ENCODE measurements at regions not wholly inside any gene's neighbourhood (a gene's known extent, or its start where the extent isn't known, plus 50 kb on each side); places are given as distances from the start of the nearest gene placed in this dataset.
"Not testable (repeated sequence)": the region's sequence is repeated elsewhere in the genome, so short reads cannot be mapped to it uniquely, and the experiment has no call there.

DNA sequence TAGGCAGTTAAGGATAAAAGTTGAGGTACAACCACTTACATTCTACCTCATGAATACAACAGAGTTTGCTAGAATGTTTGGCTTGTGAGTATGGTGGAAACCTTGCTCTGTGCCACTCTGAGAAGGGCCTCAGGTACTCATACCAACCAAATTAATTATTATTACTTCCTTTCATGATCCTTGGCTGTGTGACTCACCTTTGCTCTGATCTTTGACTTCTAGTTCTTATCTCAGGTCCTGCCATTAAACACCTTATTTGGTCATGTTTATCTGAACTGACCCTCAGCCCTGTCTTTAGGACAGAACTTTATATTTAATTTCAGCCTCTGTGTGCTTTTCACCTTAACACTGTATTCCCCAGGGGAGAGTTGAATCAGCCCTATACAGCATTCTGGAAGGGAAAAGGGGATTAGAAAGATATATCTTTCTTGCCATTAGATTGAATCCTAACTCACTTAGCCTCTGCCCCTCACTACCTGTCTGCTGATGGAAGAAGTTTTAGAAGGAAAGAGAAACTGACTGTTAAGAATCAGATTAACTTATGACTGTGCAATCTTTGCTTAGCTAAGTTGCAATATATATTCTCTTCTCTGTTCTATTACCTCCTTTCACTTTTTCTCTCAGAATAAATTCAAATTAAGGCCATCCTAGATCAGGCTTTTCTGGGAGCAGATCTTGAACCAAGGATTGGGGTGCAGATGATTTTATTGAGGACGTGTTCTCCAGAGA lies 260.4 kb upstream of the DPYD start:
- no peak for DNase-seq

- DNase-seq, result no peak
These were observed 258.4 kb upstream of the DPYD start for GRCh38 chr1:98179151-98179773.

GRCh38 chr1:98177751-98178150 lies 256.9 kb upstream of the DPYD start:
- DNase-seq, result no peak

DNA sequence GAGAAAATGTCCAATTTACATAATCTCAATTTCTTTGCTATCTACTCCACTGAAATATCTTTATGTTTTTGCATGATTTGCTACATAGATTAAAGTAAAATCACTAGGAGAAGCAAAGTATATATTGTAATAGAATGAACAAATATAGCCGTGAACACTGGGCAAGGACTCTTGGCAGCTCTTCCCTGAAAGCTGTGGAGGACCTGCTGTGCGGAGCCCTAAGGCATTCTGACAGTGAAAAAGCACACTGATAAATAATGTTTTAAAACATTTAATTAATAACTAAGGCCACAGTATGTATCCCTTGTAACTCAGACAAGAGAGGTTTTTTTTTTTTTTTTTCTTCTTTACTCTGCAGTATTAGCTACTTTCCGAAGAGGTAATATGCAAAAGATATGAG lies 256.1 kb upstream of the DPYD start:
- no peak for DNase-seq

- no peak for DNase-seq
These were observed 255.6 kb upstream of the DPYD start for GRCh38 chr1:98176414-98176813.

GRCh38 chr1:98172578-98172977 lies 251.7 kb upstream of the DPYD start:
- DNase-seq, result no peak

DNA sequence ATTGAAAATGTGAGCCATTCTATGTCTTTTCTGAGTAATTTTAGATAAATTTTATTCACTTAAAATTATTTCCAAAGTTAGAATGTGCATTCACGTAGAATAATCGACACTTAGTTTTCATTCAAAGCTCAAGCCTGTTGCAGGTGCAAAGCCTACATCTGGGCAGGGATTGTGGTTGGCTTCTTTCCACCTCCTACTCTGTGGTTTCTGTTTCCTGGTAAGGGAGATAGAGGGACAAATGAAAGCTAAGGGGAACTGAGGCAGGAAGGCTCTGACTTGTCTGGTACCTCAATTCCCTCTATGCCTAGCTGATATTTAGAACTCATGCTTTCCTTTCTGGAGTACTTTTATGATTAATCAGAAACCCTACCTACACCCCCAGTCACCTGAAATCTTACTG lies 251.2 kb upstream of the DPYD start:
- DNase-seq, result no peak

DNA sequence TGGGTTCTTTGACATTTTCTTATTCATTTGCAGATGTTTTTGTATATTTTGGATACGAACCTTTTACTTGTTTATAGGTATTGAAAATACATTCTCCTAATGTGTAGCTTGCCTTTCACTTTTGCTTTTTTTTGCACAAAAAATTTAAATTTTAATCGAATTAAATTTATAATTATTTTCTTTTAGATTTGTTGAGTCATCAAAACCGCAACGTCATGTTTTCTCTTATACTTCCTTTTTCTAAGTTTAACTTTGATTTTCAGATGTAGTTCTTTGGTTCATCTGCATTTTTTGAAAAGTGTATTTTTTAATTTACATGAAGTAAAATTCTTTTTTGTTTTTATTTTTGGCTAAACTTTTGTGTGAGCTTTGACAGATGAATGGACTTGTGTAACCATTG lies 243.7 kb upstream of the DPYD start:
- no peak for DNase-seq

DNA sequence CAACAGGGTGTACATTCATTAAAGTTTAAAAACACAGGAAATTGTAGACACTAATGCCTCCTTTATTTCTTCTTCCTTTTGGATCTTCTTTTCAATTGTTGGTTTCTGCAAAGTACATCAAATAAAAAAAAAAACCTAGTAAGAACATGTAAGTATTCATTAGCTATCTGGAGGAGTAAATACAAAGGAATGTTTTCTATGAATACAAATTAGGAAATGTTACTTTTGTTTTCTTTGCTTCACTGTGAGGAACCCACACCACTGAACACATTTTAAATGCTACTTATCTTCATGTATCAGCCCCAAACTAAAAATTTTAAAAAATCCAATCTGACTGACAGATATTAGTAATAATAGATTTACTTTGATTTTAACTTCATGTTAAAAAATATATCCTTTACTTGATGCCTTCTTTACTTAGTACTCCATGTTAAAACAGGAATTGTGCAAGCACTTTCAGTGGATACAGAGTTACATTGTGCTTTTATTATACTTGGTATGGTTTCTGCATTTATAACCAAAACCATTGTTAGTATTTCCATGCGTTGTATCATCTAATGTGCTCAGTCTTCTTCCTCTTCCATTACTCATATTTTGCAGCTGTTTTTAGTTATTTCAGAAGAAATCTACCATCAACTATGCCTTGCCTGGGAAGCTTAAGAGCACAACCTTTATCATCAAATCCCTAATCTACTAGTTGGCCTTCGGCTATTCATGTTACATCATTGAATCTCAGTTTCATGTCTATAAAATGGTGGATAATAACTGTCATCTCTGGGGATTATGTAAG lies 236.9 kb upstream of the DPYD start:
- no peak for DNase-seq

DNA sequence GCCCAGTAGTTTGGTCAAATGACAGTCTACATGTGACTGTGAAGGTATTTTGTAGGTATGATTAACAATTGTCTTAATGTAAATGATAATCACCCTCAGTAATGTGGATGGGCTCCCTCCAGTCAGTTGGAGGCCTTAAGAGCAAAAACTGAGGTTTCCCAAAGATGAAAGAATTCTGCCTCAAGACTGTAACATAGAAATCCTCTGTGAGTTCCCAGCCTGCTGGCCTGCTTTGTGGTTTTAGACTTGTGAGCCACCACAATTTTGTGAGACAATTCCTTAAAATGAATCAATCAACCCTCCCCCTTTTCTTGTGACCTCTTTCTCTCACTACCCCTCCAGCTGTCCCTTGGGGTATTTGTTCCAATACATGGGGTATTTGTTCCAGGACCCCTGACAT lies 226.4 kb upstream of the DPYD start:
- no peak for DNase-seq

DNA sequence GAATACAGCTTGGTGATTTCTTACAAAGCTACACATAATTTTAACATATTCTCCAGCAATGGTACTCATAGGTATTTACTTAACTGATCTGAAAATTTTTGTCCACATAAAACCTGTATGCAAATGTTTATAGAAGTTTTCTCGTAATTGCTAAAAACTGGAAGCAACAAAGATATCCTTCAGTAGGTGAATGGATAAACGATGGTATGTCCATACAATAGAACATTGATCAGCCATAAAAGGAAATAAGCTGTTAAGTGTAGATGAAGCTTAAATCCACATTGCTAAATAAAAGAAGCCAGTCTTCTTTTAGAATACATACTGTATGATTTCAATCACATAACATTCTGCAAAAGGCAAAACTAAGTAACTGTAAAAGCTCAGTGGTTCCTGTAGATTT lies 224.8 kb upstream of the DPYD start:
- DNase-seq, result no peak

DNA sequence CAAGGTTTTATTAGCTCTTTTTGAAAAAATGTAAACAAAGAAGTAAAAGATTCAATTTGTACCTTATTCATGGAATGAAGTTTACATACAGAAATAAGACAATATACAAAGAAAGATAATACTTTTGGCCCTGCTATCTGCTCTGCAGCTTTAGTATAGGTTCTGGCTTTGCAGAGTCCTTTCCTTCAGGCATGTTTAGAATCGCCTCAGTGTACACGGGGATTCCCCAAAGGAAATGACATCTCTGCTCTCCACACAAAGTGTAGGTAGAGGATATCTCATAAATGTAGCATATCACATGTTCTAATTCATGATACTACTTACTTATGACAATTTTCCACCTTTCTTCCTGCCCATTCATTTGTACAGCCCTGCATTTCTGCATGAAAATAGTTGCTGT lies 222.6 kb upstream of the DPYD start:
- DNase-seq, result no peak

- no peak for DNase-seq
These were observed 212.3 kb upstream of the DPYD start for GRCh38 chr1:98133131-98133530.

GRCh38 chr1:98130408-98130807 lies 209.6 kb upstream of the DPYD start:
- DNase-seq, result no peak

DNA sequence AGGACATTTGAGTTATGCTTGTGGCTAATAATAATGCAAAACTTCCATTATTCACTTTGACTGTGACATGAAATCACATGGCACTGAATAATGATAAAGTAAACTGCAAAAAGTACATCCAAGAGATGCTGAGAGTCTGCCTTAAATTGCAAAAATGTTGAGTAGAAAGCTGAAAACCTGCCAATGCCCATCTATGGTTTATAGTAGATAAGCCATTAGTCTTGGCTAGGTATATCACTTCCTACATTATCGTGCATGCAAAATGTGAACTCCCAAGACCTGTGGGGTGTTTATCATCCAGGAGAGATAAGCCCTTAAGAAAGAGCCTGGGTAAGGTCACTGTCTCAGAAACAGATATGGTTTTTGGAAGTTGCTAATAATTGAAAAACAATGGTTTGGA lies 208.7 kb upstream of the DPYD start:
- DNase-seq, result no peak

- no peak for DNase-seq
These were observed 205.9 kb upstream of the DPYD start for GRCh38 chr1:98126740-98127139.

DNA sequence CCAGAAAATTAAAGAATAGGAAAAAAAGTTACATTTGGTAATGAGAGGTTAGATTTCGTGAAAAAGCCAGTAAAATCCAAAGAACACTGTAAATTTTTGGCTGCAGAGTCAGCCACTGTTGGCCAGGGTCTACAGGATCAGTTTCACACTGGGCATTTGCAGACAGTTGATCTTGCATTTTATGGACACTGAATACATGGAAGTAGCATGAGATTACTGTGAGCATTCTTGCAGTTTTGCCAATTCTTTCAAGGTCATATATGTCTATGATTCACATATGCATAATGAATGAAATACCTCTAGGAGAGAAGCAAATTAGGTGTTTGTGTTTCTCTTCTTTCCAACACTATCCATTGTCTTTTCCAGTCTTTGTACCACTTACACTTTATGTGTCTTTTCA lies 200.8 kb upstream of the DPYD start:
- no peak for DNase-seq

GRCh38 chr1:98119796-98120195 lies 199.0 kb upstream of the DPYD start:
- DNase-seq, result no peak

GRCh38 chr1:98113811-98114210 lies 193.0 kb upstream of the DPYD start:
- DNase-seq, result no peak

GRCh38 chr1:98112626-98113025 lies 191.8 kb upstream of the DPYD start:
- DNase-seq, result no peak

- no peak for DNase-seq
These were observed 189.8 kb upstream of the DPYD start for GRCh38 chr1:98110674-98111073.

- DNase-seq, result not testable (repeated sequence)
These were observed 187.5 kb upstream of the DPYD start for GRCh38 chr1:98108378-98108777.

DNA sequence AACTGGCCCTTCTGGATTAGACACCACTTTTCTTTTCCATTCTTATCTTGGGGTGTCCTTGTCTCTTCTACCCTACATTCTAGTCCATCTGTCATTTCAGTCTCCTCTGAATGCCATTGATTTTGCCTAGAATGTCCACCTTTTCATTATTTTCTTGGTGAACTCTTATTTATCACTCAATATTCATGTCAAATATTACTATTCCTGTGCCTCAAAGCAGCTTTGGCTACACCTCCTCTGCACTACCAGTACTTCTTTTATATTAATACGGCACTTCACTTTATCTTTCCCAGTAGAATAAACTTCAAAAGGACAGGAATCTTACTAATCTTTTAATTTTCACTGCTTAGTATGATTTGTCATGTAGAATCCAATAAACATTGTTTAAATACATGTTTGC lies 186.4 kb upstream of the DPYD start:
- no peak for DNase-seq

- DNase-seq, result no peak
These were observed 183.5 kb upstream of the DPYD start for GRCh38 chr1:98104289-98104688.
